Keratinocyte (primary cell): ENCODE measurements at regions not wholly inside any gene's neighbourhood (a gene's known extent, or its start where the extent isn't known, plus 50 kb on each side); places are given as distances from the start of the nearest gene placed in this dataset.

ENCODE experiments used
- DNase-seq: peaks from one replicate; pipeline ENCODE4 v3.0.0-alpha.2; 2011; ENCODE audit warnings: low read depth, missing footprints, low spot score
- FAIRE-seq: peaks from 2 replicates; lab custom pipeline; 2011; peaks lifted over from hg19 to GRCh38; lab: Jason Lieb, UNC
- H2AFZ ChIP-seq: 2 replicates; pipeline ENCODE4 v1.6.0; 2012; ENCODE audit warnings: low read length, control low read depth, inconsistent platforms; ENCODE audit not compliant: control insufficient read depth
- H3K27ac ChIP-seq: 2 replicates; pipeline ENCODE4 v1.5.1; 2011; ENCODE audit warnings: low read length; ENCODE audit not compliant: control insufficient read depth, insufficient read depth
- H3K27me3 ChIP-seq: 3 replicates; pipeline ENCODE4 v1.6.0; 2011; ENCODE audit warnings: low read length; ENCODE audit not compliant: control insufficient read depth, insufficient read depth; ENCODE audit errors: extremely low read depth
- H3K36me3 ChIP-seq, 2 experiments: 2 replicates in 1 of 2; 3 replicates in 1 of 2; pipeline ENCODE4 v1.5.1; 2011; ENCODE audit warnings: low read length in 2 of 2, mild to moderate bottlenecking in 1 of 2; ENCODE audit not compliant: control insufficient read depth in 2 of 2, insufficient read depth in 2 of 2; ENCODE audit errors: extremely low read depth in 1 of 2
- H3K4me1 ChIP-seq: 3 replicates; pipeline ENCODE4 v1.5.1; 2011; ENCODE audit warnings: low read length; ENCODE audit not compliant: control insufficient read depth, insufficient read depth; ENCODE audit errors: extremely low read depth
- H3K4me2 ChIP-seq: 3 replicates; pipeline ENCODE4 v1.6.0; 2011; ENCODE audit warnings: low read depth, low read length; ENCODE audit not compliant: control insufficient read depth, insufficient read depth; ENCODE audit errors: extremely low read depth
- H3K4me3 ChIP-seq, 3 experiments: fragments of 200-600 bp in 1 of 3; sonication (generic) in 1 of 3; 2 replicates in 2 of 3; 3 replicates in 1 of 3; pipeline ENCODE4 v1.5.1; 2011 to 2016; ENCODE audit warnings: low read length in 3 of 3, mild to moderate bottlenecking in 3 of 3, control low read depth in 2 of 3, inconsistent platforms in 1 of 3, low read depth in 1 of 3, mixed read lengths in 1 of 3, mixed run types in 1 of 3, moderate library complexity in 1 of 3; ENCODE audit not compliant: control insufficient read depth in 2 of 3, insufficient read depth in 2 of 3; ENCODE audit errors: extremely low read depth in 1 of 3
- H3K79me2 ChIP-seq: 2 replicates; pipeline ENCODE4 v1.6.0; 2012; ENCODE audit warnings: low read length; ENCODE audit not compliant: control insufficient read depth, insufficient read depth
- H3K9ac ChIP-seq: 3 replicates; pipeline ENCODE4 v1.6.0; 2011; ENCODE audit warnings: low read length; ENCODE audit not compliant: control insufficient read depth, insufficient read depth; ENCODE audit errors: extremely low read depth
- H3K9me1 ChIP-seq: 3 replicates; pipeline ENCODE4 v1.6.0; 2011; ENCODE audit warnings: low read length; ENCODE audit not compliant: control insufficient read depth, insufficient read depth; ENCODE audit errors: extremely low read depth
- H3K9me3 ChIP-seq: 2 replicates; pipeline ENCODE4 v1.5.1; 2012; ENCODE audit warnings: low read depth, low read length; ENCODE audit not compliant: control insufficient read depth
- H4K20me1 ChIP-seq: 3 replicates; pipeline ENCODE4 v1.6.0; 2011; ENCODE audit warnings: low read length; ENCODE audit not compliant: control insufficient read depth, insufficient read depth; ENCODE audit errors: extremely low read depth
- EZH2 ChIP-seq: IDR thresholded peaks from one replicate; pipeline ENCODE4 v1.6.1; 2012; ENCODE audit warnings: inconsistent platforms, mild to moderate bottlenecking, low read length, moderate library complexity
- dilution Hi-C: fragments of 300-500 bp; cut with MboI; formaldehyde crosslinking; loops from one replicate; pipeline ENCODE4 v1.7.0; 2020; ENCODE audit warnings: low sequenced_read_pairs; ENCODE audit not compliant: extremely low pct_ligation_motif_present
- TF ChIP-seq, protein P1 (sequence below), 3 experiments: IDR thresholded peaks in 1 of 3; conservative IDR thresholded peaks in 1 of 3; optimal IDR thresholded peaks in 1 of 3; 2 replicates in 2 of 3; 3 replicates in 1 of 3; pipeline versions ENCODE3 to v1.5.1; 2011; ENCODE audit warnings: low read length in 3 of 3, mild to moderate bottlenecking in 3 of 3, moderate library complexity in 2 of 3, control low read depth in 1 of 3, inconsistent platforms in 1 of 3; ENCODE audit not compliant: insufficient read depth in 2 of 3; ENCODE audit errors: extremely low read depth in 1 of 3

DNA sequence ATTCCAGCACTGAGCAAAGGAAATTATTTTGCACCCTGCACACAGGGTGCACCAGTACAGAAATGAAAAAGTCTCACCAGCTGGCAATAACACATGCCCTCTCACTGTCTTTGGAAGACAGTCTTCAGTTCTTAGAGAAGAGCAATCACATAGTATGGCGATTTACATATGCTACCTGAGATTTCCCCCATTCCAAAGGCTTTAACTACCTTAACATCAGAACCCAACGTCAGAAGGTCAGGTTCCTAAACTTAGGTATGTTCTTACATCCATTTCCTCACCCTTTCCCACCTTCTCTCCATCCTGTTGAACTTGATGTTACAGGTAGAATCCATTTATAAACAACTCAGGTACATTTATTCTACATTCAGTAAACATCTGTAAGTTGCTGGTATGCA is 167.8 kb downstream of the PAWR start:
- no peak for FAIRE-seq
- no peaks in the 10 kb centered on the region for H3K27me3 ChIP-seq
- no peaks in the 10 kb centered on the region for H3K36me3 ChIP-seq
- dilution Hi-C loops: no loop called here
- no peak overlapping the region for H3K4me3 ChIP-seq
- no peaks in the 10 kb centered on the region for H3K79me2 ChIP-seq
- H3K4me1 ChIP-seq: no peaks in the 10 kb centered on the region
- H2AFZ ChIP-seq: no peak overlapping the region
- no peak overlapping the region for H3K27ac ChIP-seq
- no peak overlapping the region for H3K9ac ChIP-seq
- H3K9me3 ChIP-seq: no peaks in the 10 kb centered on the region
- TF ChIP-seq EZH2: no peak
- TF ChIP-seq, protein P1, sequence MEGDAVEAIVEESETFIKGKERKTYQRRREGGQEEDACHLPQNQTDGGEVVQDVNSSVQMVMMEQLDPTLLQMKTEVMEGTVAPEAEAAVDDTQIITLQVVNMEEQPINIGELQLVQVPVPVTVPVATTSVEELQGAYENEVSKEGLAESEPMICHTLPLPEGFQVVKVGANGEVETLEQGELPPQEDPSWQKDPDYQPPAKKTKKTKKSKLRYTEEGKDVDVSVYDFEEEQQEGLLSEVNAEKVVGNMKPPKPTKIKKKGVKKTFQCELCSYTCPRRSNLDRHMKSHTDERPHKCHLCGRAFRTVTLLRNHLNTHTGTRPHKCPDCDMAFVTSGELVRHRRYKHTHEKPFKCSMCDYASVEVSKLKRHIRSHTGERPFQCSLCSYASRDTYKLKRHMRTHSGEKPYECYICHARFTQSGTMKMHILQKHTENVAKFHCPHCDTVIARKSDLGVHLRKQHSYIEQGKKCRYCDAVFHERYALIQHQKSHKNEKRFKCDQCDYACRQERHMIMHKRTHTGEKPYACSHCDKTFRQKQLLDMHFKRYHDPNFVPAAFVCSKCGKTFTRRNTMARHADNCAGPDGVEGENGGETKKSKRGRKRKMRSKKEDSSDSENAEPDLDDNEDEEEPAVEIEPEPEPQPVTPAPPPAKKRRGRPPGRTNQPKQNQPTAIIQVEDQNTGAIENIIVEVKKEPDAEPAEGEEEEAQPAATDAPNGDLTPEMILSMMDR (optimal IDR thresholded peaks at IDR 0.05 in 1 of 3, IDR thresholded peaks at IDR 0.05 in 1 of 3, conservative IDR thresholded peaks at IDR 0.05 in 1 of 3; ENCODE audit: extremely low read depth in 1 of 3, insufficient read depth in 2 of 3, low read length in 3 of 3): no peak
- no peak overlapping the region for H3K4me2 ChIP-seq
- H4K20me1 ChIP-seq: no peaks in the 10 kb centered on the region
- no peak for DNase-seq
- no peaks in the 10 kb centered on the region for H3K9me1 ChIP-seq

DNA sequence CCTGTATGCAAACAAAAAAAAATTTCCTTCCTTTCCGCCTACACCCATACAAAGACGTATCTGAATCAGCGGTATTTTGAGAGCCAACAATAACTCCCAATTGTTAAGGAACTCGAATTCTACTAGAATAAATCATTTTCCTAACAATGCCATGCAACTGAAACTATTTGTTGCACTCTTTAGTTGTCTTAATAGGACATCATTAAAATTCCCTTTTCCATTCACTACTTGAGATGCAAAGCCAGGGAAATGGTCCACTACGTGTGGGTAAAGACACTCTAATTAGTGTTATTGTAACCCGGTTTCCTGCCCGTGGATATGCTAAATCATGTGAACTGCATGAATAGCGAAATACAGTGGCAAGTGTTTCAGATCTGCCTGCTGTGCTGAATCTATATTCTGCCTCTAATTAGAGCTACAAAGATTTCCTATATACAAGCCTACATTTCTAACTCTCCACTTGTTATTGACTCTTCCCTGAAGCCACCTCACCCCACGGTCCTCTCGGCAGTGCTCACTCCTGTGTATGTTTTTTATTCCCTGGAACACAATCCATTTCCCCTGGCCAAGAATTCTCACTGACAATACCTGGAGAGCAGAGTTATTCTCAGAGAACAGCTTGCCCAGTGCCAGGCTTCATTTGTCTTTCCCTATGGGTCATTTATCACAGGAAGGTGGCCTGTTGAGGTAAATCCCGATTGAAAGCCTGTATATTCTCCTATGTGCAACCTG is 168.3 kb downstream of the PAWR start:
- dilution Hi-C loops: no loop called here

More for the DNA sequence above, 168.3 kb downstream of the PAWR start:
- H2AFZ ChIP-seq: no peak overlapping the region
- H4K20me1 ChIP-seq: no peaks in the 10 kb centered on the region
- FAIRE-seq (no peak), DNase-seq (no peak)
- no peak overlapping the region for H3K27ac ChIP-seq
- H3K27me3 ChIP-seq: no peaks in the 10 kb centered on the region
- H3K4me3 ChIP-seq: no peak overlapping the region
- TF ChIP-seq EZH2: no peak
- TF ChIP-seq, protein P1 (optimal IDR thresholded peaks at IDR 0.05 in 1 of 3, IDR thresholded peaks at IDR 0.05 in 1 of 3, conservative IDR thresholded peaks at IDR 0.05 in 1 of 3; ENCODE audit: extremely low read depth in 1 of 3, insufficient read depth in 2 of 3, low read length in 3 of 3): no peak
- no peak overlapping the region for H3K9ac ChIP-seq
- H3K36me3 ChIP-seq: no peaks in the 10 kb centered on the region
- no peaks in the 10 kb centered on the region for H3K79me2 ChIP-seq
- no peaks in the 10 kb centered on the region for H3K9me1 ChIP-seq
- no peaks in the 10 kb centered on the region for H3K9me3 ChIP-seq
- no peak overlapping the region for H3K4me2 ChIP-seq
- no peaks in the 10 kb centered on the region for H3K4me1 ChIP-seq
